GM18907 (cell line): ENCODE measurements at regions not wholly inside any gene's neighbourhood (a gene's known extent, or its start where the extent isn't known, plus 50 kb on each side); places are given as distances from the start of the nearest gene placed in this dataset.
"Not testable (repeated sequence)": the region's sequence is repeated elsewhere in the genome, so short reads cannot be mapped to it uniquely, and the experiment has no call there.

Experiments
- ATAC-seq: cut with Tn5 transposase; IDR thresholded peaks from one replicate; pipeline ENCODE4 v1.9.1; 2021; ENCODE audit warnings: mild to moderate bottlenecking, moderate library complexity; ENCODE audit not compliant: unreplicated experiment

DNA sequence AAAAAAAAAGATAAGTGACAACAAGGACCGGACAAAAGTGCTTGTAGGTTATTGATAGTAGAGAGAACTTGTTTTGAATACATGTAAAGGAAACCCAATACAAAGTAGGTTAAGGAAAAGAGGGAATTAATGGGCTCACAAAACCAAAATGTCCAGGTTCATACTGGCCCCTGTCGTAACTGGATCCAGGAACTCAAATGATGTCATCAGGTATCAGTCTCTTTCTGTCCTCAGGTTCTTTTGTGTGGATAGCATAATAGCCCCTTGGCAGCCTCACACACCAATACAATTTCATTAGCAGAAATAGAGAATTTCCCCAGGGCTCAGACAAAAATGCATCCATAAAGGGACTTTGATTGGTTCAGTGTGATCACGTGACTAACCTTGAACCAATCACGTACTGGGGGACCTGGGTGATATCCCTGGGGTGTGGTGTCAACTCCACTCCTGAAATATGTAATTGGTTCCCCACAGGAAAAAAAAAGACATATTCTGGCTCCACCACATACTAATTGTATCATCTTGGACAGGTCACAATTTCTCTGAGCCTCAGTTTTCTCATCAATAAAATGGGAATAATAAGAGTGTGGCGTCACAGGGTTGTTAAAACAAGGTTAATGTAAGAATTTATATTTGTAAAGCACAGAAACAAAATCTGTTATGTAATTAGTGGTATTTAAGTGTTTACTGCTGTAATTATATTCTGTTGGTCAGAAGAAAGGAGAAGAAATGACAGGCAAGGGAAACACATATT lies 174.8 kb downstream of the PDGFRA start:
- no peak for ATAC-seq

DNA sequence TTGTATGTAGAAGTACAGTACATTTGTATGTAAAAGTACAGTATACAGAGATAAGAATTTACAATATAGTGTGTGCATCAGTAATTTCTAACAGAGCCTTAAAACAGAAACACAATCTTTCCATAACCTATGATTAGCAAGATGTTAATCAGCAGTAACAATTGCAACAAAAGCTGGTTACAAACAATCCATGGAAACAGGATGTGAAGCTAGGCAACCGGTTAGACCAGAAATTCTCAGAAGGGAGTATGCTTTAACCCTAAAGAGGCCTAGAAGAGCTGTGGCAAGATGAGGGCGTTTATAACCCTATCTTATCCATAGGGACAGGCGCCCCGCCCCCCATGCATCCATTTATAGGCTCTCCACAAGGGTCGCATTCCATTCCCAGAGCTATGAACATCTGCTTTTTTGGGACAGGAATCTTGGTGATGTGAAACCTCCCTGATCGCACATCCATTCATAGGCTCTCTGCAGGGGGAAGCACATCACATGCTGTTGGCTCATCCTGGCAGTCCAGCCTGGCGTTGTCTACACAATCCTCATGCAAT lies 180.3 kb downstream of the PDGFRA start:
- not testable (repeated sequence) for ATAC-seq

DNA sequence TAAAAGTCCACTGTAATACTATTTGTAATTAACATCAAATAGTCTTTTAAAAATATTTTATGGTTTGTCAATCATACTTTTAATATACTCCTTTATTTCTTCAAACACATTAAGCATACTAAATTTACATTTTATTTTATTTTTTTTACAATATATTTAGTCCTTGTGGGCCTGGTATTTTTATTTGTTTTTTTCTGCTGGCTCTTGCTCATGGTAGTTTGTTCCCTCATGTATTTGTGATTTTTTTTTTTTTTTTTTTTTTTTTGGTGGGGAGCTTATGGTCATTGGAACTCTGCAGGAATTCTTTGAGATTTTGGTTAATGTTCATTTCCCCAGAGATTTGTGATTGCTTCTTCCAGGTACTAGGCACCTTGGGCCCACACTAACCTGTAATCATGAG lies 185.5 kb downstream of the PDGFRA start:
- ATAC-seq: no peak

- no peak for ATAC-seq
Measured at GRCh38 chr4:54417476-54417875, 188.4 kb downstream of the PDGFRA start.

DNA sequence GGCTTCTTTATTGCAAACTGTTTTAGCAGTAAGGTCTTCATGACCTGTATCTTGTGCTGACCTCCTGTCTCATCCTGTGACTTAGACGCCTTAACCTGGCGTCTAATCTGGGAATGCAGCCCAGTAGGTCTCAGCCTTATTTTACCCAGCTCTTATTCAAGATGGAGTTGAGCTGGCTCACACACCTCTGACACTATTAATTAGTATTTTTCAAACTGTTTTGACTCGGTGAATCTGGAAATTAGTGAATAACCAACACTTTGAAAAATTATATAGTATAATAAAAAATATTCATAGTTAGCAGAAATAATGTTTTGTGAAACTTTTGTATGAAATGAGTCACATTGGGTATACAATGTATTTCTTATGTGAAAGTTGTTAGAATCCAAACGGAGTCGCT lies 189.4 kb downstream of the PDGFRA start:
- no peak for ATAC-seq

GRCh38 chr4:54423066-54423465 lies 194.0 kb downstream of the PDGFRA start:
- no peak for ATAC-seq

GRCh38 chr4:54427826-54428225 lies 198.7 kb downstream of the PDGFRA start:
- no peak for ATAC-seq

DNA sequence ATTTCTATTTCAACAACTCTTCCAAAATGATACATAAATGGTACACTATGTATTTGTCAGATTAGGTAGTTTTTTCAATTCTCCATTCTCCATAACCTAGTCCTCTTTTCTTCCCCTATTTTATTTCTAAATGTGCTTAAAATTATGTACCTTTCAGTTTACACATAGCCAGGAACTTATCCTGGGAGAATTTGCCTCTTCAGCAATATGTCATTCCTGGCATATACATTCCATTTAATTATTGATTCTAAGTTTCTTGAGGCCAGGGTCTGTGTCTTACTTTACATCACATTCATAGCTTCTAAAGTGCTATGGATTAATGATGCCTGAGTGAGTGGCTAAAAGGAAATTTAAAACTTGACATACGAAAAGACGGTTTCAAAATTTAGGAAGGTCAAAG lies 199.8 kb downstream of the PDGFRA start:
- ATAC-seq: no peak

DNA sequence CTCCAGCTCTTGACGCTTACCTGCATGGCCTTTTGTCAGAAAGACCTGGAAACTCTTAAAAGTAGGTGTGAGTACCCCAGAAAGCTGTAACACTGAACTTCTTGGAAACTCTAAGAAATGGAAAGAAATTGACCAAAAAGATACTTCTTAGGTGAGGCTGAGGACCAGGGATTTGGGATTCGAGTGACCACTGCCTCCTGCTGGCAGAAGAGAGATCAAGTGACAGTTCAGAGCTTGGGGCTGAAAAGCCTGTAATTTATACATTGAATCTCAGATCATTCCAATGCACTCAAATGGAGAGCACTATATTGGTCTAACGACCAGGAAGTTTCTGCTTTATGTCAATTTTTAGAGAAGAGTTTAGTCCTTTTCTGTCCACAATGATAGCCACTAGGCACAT lies 204.6 kb downstream of the PDGFRA start:
- no peak for ATAC-seq

- ATAC-seq: no peak
Measured at GRCh38 chr4:54439831-54440243, 210.7 kb downstream of the PDGFRA start.

DNA sequence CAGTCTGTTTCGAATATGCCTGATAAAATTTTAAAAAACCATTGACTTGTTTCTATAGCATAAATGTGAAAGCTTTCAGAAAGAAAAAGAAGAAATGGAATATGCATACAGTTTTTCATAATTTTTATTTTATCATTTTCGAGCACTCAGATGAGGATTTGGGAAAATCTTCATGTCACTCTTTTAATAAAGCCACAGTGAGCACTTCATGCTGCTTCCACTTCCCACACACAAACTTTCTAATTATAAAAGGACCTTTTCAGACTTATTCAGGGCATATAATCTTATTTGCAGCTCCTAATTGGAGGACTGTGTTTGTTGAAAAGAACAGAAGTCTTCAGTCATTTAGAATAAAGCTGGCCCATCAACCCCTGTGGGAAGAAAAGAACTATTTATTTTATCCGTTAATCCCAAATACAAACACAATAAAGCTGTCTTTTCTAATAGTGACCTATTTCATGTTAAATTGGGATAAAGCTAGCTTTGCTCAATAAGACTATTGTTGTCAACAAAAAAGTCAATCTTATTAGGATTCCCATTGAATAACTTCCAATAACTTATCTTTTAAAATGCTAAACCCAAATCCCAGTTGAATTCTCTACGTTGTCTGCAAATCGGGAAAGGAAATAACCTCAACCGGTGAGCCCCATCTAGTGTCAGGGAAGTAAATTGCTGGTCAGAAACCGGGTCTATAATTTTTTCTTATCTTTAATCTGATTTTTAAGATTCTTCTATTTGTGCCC lies 211.5 kb downstream of the PDGFRA start:
- ATAC-seq: no peak

DNA sequence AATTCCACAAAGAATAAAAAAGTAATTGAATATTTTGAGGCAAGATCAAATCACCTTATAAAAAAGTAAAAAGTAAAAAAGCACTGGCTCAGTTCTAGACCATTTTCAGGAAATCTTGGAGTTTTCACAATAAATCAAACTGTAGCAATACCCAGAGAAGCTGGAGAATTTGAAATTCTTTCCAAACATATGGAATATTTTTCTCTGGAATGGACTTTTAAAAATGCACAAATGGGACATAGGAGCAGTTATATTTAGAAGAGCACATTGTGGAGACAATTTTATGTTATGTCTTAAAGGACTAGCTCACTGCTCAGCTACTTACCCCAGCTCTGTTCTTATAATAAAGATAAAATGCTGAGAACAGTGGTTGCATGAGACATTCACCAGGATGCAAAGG lies 211.9 kb upstream of the KIT start:
- no peak for ATAC-seq

- ATAC-seq: no peak
Measured at GRCh38 chr4:54446581-54446980, 211.2 kb upstream of the KIT start.

- no peak for ATAC-seq
Measured at GRCh38 chr4:54447304-54447703, 210.5 kb upstream of the KIT start.

- ATAC-seq: no peak
Measured at GRCh38 chr4:54449999-54450398, 207.8 kb upstream of the KIT start.

DNA sequence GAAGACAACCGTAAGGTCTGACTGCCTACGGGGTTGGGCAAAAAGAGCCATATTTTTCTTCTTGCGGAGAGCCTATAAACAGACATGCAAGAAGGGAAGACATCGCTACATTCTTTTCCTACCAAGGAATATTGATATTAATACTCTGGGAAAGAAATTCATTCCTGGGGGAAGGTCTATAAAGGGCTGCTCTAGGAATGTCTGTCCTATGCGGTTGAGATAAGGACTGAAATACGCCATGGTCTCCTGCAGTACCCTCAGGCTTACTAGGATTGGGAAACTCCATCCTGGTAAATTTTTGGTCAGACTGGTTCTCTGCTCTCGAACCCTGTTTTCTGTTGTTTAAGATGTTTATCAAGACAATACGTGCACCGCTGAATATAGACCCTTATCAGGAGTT lies 190.8 kb upstream of the KIT start:
- not testable (repeated sequence) for ATAC-seq

DNA sequence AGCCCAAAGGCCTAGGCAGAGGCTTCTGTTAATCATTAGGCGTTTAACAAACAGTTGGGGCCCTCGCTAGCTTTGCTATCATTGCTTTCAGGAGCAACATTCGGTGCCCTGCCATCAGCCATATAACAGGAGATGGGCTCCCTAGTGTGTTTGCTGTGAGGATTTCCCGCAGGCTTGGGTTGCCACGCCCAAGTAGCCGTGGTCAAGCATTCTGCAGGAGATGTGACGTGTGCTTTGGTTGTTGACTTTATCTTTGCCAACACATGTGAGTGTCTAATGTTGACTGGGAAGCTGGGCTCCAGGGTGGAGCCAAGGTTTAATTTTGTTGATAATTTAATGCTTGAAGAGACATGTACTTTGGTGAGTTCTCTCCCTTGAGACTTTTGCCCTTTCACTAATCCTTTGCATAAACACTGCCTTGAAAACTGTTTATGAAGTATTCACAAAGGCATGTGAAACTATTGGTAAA lies 184.6 kb upstream of the KIT start:
- ATAC-seq: no peak

- no peak for ATAC-seq
Measured at GRCh38 chr4:54473798-54474197, 184.0 kb upstream of the KIT start.

DNA sequence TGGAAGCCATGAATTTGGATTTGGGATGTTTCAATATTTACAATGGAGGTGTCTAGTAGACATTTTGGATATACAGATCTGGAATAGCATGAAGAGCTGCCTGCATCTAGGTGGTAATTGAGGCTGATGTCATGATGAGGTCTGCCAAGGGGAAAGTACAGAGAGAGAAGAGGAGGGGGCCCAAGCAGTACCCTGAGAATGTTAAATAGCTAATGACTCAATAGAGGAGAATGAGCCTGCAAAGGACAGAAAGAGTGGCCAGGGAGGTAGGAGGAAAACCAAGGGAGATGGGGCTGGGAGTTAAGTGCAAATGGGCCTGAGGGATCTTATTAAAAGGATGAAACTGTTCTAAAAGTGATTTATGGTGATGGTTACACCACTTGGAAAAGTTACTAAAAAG lies 182.2 kb upstream of the KIT start:
- no peak for ATAC-seq

GRCh38 chr4:54482529-54483200 lies 175.1 kb upstream of the KIT start:
- no peak for ATAC-seq

- ATAC-seq: no peak
Measured at GRCh38 chr4:54484383-54484782, 173.4 kb upstream of the KIT start.

- ATAC-seq: no peak
Measured at GRCh38 chr4:54487491-54487890, 170.3 kb upstream of the KIT start.
